ENCODE measurements at regions not wholly inside any gene's neighbourhood (a gene's known extent, or its start where the extent isn't known, plus 50 kb on each side); places are given as distances from the start of the nearest gene placed in this dataset.

DNA sequence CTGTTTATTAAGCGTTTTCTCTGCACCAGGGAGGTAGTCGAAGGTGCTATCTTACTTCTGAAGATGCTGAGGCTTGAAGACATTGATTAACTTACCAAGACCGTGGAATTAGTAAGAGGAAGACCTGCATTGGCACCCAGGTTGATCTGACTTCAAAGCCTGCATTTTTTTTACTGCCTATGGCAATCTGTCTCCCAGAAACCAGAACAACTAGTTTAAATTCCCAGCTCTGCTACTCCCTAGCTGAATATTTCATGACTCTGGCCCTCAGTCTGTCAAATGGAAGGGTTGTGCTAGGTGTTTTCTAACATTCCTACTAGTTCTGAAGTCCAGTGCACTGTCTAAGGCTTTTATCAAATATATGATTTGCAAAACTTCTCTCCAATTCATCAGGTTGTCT lies 52.0 kb upstream of the GRAMD1B start:
- TF ChIP-seq, protein P1, sequence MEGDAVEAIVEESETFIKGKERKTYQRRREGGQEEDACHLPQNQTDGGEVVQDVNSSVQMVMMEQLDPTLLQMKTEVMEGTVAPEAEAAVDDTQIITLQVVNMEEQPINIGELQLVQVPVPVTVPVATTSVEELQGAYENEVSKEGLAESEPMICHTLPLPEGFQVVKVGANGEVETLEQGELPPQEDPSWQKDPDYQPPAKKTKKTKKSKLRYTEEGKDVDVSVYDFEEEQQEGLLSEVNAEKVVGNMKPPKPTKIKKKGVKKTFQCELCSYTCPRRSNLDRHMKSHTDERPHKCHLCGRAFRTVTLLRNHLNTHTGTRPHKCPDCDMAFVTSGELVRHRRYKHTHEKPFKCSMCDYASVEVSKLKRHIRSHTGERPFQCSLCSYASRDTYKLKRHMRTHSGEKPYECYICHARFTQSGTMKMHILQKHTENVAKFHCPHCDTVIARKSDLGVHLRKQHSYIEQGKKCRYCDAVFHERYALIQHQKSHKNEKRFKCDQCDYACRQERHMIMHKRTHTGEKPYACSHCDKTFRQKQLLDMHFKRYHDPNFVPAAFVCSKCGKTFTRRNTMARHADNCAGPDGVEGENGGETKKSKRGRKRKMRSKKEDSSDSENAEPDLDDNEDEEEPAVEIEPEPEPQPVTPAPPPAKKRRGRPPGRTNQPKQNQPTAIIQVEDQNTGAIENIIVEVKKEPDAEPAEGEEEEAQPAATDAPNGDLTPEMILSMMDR (IDR thresholded peaks at IDR 0.05; ENCODE audit: low read depth, low read length) = no peak
- no peak for DNase-seq (ENCODE audit: extremely low read depth, low read depth)

GRCh38 chr11:123377355-123377754 lies 52.7 kb upstream of the GRAMD1B start:
- TF ChIP-seq, protein P1 (IDR thresholded peaks at IDR 0.05; ENCODE audit: low read depth, low read length) = no peak
- no peak for DNase-seq (ENCODE audit: extremely low read depth, low read depth)

DNA sequence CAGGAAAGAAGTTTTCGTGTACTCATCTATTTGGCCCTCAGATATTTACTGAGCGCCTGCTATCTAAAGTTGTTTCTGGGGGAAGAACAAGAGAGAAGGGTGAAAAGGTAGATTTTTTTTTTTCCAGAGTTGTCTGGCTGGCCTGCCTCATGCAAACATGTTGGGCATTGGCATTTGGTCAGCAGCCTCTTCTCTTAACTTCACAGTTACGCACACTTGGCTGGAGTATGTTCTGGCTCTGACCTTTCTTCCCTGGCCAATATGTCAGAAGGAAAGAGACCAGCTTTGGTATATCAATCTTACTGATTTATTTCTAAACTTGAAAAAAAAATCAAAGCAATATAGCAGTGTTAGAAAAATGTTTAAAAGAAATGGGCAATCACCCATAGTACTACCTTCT lies 54.2 kb upstream of the GRAMD1B start:
- TF ChIP-seq, protein P1 (IDR thresholded peaks at IDR 0.05; ENCODE audit: low read depth, low read length) = no peak

DNA sequence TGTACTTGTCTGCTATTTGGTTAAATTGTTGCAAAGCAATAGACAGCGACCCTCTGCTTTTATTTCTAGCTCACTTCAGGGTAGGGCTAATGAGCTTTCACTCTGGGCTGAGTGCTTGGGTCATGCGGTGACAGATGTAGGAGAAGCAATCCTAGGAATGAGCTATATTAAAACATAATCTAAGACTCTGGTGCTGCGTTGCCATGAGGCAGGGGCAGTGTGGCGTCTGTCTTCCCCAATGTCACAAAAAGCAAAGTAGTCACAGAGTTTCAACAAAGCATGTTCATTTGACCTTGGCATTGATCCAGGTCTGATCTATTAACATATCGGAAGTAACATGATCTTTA lies 55.5 kb upstream of the GRAMD1B start:
- no peak for DNase-seq (ENCODE audit: extremely low read depth, low read depth)
- TF ChIP-seq, protein P1 (IDR thresholded peaks at IDR 0.05; ENCODE audit: low read depth, low read length) = no peak

More for the DNA sequence above, 54.2 kb upstream of the GRAMD1B start:
- no peak for DNase-seq (ENCODE audit: extremely low read depth, low read depth)

DNA sequence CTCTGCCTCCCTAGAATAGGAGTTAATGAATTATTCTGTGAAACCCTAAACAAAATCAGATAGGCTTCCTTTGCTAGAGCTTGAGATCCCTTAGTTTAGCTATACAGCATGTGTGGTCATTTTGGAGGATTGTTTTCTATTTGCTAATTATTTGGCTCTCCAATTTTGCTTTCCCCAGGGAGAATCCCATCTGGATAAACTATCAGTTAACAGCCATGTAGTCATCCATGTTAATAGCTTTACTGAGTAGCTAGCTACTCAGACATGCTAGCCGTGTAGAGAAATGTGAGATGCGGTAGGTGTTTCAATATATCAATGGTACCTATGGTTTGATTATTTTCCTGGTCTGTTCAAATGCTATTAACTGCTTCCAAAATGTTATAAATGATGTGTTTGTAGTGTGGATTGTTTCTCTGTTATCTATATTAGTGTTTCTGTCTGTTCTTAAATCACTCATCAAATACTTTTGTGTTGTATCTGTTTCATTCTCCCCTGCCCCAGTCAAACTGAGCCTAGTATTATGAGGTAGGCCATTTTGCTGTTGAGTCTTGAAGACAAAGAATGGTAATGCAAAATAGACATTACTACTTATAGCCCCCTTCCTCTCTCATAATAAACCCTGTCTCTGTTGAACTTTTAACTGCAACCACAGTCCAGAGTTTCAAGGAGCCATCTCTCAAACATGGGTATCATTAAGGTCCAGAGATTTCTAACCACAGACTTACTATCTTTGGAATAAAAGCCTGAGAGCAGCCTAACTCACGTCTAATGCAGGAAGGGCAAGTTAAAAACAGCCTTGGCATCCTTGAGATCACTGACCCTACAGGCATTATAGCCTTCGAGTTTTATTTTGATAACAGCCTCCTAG lies 56.1 kb upstream of the GRAMD1B start:
- TF ChIP-seq, protein P1 (IDR thresholded peaks at IDR 0.05; ENCODE audit: low read depth, low read length) = no peak
- DNase-seq (ENCODE audit: extremely low read depth, low read depth) = no peak

- DNase-seq (ENCODE audit: extremely low read depth, low read depth) = no peak
- TF ChIP-seq, protein P1 (IDR thresholded peaks at IDR 0.05; ENCODE audit: low read depth, low read length) = no peak
Measured at GRCh38 chr11:123371506-123372297, 58.4 kb upstream of the GRAMD1B start.

GRCh38 chr11:123366924-123367323 lies 63.1 kb upstream of the GRAMD1B start:
- TF ChIP-seq, protein P1 (IDR thresholded peaks at IDR 0.05; ENCODE audit: low read depth, low read length) = no peak

More at GRCh38 chr11:123366924-123367323, 63.1 kb upstream of the GRAMD1B start:
- DNase-seq (ENCODE audit: extremely low read depth, low read depth) = no peak

Data from AG09319 (cell line).